Kasumi-1 (cell line): ENCODE measurements at regions not wholly inside any gene's neighbourhood (a gene's known extent, or its start where the extent isn't known, plus 50 kb on each side); places are given as distances from the start of the nearest gene placed in this dataset.

Experiments
- DNase-seq, 2 experiments: peaks; one replicate each; lab custom pipeline; 2025; lab: John Stamatoyannopoulos, UW

DNA sequence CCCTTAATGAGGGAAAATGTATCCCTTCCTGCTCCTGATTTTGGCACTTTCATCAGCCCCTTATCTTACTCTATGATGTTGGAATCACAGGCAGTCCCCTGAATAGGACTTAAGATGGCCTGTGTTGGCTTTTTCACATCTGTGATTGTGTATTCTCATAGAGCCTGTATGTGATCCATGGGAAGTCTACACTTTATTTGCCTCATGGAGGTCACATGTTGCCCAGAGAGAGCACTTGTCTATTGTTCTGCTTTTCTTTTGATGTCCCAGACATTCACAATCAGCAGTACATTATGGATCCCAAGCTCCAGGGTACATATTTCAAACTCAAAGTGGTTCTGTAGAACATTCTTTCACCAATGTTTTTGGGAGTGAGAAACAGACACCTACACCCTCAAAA is 885.2 kb upstream of the ADGRL2 start:
- no peak for DNase-seq

DNA sequence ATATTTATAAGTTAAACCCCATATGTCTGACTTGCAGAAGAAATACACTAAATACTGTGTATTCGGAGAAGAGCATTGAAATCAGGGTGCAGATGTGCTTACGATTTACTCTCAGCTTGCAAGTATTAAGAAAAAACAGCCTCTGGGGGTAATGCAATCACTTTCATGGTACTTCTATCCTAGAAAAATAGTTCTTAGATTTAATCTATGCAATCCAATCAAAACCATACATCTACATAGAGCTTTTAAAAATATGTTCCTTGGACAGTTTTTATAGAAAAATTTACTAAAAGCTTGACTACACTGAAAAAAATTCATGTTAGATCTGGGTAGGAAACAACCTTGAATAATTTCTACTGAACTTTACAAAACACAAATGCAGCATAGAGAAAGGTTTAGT is 890.3 kb upstream of the ADGRL2 start:
- DNase-seq: no peak

DNA sequence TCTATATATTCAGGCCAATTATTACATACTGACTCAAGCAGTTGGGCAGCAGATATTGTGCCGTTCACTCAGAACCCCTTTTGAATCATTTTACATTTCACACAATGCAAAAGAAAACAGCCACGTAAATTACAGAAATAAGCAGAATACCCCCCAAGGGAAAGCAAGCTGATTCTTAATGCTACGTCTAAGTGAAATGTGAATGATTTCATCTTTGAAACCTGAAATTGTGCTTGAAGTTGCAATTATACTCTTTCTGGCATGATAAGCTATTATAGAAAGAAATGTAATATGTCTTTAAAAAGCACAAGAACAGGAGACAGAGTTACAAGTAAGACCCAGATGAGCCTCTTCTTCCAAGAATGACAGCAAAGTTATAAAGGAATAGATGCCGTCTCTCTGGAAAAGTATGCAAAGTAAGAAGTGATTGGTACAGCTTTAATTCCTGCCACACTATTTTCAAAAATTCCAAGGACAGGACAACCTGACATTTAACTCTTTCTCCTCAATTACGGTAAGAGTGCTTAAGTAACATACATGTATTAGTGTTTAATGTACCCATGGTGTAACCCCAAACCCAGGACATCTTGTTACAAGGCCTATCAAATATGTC is 891.5 kb upstream of the ADGRL2 start:
- no peak for DNase-seq

DNA sequence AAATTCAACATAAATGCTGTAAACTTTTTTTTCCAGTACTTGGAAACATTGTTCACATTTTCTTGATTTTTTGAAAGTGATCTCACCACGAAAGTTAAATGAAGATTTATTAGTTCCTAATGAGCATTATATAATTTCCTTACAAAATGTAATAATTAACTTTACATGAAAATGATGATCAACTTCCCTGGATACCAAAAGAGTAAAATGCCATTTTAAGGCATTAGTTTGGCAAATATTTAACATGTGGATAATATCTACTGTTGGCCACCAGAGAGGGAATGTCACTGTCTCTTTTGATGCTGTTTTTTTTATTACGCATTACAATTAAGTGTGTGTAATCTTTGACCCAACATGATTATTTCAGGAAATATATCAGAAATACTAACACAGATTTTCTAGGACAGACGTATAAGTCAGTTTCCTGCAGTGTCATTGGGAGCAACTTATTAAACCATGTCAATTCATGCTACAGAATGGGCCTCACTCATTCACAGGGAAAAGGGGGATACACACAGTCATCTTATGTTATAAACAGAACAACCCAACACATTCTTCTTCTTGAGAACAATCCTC is 903.9 kb upstream of the ADGRL2 start:
- no peak for DNase-seq

DNA sequence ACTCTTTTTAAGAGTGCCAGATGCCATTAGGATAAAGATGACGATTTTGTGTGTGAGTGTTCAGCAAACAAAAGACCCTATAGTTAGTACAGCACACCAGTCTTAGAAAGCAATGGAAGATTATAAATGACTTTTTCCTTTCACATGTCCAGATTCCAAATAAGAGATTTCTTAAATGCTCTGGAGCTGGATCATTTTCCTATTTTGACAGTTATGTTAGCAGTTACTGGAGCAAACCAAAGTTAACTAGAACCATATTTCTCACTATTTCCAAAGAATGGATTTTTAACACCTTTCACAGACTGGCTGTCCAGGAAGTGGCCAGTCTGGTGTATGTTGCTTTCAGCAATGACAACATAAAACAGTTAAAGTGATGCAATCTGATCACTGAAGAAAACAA is 905.8 kb upstream of the ADGRL2 start:
- DNase-seq: no peak

DNA sequence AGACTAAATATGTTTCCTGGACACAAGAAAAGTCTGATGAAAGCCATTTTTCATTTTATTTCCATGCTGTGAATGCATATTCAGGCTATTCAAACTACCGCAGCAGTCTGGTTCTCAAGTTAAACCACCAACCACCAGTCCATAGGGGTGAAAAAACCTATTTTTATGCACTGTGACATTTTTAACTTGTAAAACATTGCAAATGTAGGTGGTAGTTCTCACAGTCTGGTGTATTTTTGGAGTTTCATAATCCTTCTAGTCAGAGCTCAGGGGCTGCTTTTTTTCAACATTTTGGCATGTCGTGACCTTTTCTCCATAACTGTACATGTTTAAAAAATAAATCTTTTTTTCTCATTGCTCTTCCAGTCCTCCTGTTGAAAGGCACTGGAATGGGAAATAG is 907.6 kb upstream of the ADGRL2 start:
- DNase-seq: no peak

DNA sequence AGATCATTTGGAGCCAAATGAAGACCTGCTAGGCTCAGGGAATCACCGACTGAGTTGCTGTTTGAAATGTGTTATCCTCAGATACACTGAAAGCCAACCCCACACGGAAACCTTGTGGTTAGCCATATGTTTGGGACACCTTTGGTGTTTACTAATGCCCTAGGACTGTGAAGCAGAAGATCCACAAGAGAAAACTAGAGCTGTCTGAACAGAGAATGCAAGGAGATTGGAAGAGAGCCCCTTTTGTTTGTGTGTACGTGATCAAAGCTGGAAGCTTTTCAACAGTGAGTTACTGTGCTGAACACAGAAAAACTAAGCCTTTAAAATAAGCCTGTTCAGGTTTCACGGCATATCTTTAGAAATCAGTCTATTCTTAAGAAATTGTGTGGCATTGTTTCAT is 908.2 kb upstream of the ADGRL2 start:
- no peak for DNase-seq

DNA sequence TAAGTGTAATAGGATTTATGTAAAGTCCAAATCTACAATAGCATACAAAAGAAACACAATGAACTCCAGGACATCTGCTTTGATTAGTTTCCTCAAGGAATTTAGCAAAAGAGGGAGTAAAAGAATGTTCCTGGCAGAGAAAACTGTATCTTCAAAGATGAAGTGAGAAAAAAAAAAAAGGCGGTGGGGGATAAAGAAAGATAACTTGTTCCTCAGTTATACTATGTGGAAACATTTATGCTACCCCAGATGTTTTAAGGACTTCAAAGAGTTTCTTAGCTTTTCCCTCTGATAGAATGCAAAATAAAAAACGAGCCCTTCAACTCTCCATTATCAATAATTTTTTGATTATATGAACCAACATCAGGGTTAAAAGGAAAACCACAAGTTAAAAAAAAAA is 908.9 kb upstream of the ADGRL2 start:
- no peak for DNase-seq

DNA sequence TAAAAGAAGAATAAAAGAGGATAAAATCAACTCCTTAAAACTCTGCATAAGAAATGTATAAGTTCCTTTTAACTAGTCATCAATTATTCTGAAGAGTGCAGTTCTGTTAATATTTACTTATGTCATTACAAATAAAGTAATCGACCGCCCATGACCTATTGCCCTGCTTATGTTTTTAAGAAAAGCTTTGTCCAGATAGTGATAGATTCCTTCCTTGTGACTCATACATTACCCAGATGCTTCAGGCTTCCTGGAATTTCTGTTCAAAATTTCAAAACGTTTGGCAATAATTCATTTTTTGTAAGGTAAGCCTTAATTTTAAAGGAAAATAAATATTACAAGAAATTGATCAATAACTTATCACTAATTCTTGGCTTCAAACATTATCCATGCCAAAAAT is 918.2 kb upstream of the ADGRL2 start:
- no peak for DNase-seq

DNA sequence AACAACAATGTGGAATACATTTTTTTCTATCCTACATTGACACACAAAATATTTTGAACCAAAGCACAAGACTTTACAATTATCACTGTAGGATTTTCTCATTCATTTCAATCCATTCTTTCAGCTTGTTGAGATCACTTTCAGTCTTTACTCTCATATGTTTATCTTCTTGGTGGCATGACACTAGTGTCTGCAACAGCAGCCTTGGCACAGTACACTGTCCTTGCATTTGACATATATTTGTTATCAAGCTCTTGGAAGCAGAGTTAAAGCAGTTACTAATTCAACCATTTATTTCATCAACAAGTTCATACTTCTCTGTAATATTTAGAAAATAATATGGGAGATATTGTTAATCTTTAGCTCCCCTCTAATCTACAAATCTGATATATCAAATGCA is 922.4 kb upstream of the ADGRL2 start:
- no peak for DNase-seq

DNA sequence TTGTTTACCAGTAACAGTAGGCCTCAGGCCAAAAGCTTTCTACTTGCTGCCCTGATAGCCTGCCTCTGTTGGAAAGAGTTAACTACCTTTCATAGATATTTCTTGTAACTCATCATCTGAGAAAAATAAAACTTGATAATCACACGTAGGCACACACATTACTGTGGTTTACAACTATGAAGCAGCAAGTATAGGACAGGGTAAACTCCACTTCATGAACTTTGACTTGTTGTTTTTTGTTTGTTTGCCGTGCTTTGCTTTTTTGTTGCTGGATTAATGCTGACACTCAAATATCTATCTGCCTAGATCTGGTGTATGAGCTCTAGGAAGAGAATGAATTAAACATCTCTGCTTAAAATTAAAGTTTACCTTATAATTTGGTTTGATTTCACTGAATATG is 924.7 kb upstream of the ADGRL2 start:
- DNase-seq: no peak

DNA sequence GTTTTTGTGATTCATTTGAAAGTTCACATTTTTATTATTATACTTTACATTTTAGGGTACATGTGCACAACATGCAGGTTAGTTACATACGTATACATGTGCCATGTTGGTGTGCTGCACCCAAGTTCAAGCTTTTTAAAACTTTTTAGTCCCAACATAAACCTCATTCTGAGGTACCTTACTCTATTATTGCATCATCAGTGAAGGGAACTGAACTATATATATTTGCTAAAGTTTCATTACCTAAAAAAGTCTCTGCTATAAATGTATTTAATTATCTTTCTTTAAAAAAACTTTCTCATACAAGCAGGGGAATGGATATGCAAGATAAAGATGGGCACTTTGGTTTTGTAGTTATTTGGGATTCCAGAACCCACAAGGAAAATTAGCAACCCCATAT is 931.4 kb upstream of the ADGRL2 start:
- no peak for DNase-seq

DNA sequence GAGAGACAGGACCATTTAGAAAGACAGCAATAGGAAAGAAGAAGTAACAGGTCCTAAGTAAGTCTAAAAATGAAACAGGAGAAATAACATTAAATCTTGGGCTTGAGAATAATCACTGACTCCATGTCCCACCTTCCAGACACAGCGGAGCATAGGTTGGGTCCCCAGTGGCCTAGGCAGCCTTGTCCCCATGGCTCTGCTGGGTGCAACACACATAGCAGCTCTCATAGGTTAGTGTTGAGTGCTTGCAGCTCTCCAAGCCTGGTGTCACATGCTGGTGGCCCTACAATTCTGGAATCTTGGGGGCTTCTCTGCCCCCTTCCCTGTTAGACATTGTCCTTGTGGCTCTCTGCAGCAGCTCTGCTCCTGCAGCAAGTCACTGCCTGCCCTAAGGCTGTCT is 952.8 kb upstream of the ADGRL2 start:
- no peak for DNase-seq

DNA sequence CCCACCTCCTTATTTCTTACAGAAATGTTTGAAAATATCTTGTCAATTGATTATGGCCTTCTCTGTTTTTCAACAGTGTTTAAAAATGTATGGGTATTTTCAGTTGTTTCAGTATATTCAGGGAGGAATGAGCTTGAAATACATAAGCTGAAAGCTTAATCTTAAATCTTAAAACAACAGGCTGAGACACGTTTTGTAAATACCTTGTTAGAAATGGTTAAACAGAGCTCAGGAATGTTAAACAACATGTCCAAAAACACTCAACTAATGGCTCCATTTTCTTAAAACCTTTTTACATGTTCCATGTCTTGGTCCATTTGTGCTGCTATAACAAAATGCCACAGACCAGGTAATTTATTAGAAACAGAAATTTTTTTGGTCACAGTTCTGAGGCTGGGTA is 953.8 kb upstream of the ADGRL2 start:
- no peak for DNase-seq

DNA sequence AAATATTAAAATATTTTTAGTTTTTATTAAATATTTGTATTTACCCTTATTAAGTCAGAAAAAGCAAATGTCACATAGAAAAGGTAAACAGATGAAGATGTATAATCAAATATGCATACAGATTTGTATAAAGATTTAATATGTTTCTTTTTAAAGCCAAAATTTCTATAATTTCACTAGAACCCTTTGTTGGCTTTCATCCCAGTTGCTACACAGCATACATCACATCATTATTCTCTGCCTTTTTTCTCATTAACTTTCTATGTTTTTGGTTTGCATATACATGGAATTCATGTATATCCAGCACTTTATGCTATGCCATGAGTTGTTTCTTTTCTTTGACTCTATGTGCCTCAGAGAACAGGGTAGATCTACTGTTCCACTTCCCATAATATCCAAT is 957.9 kb upstream of the ADGRL2 start:
- DNase-seq: no peak

DNA sequence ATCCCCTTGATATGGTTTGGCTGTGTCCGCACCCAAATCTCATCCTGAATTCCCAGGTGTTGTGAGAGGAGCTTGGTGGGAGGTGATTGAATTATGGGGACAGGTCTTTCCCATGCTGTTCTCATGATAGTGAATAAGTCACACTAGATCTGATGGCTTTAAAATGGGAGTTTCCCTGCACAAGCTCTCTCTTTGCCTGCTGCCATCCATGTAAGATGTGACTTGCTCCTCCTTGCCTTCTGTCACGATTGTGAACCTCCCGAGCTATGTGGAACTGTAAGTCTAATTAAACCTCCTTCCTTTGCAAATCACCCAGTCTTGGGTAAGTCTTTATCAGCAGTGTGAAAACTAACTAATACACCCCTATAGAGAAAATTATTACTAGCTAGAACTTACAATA is 959.5 kb upstream of the ADGRL2 start:
- DNase-seq: no peak

DNA sequence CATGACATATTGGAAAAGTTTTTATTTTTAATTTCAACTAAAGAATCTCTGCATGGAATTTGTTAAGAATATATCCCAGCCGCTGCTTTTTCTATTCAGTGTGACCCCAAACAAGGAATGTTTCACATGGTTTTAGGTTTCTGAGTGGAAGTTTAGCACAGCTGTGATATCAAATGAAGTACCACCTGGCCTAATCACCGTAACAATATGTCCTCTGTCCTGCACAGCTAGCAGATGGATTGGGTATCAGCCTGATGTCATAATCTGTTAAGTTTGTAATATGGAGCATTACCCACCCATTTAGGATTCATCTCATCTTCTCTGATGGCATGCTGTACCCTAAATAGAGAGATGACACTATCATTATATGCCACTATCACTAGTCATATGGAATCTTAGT is 963.7 kb upstream of the ADGRL2 start:
- no peak for DNase-seq

DNA sequence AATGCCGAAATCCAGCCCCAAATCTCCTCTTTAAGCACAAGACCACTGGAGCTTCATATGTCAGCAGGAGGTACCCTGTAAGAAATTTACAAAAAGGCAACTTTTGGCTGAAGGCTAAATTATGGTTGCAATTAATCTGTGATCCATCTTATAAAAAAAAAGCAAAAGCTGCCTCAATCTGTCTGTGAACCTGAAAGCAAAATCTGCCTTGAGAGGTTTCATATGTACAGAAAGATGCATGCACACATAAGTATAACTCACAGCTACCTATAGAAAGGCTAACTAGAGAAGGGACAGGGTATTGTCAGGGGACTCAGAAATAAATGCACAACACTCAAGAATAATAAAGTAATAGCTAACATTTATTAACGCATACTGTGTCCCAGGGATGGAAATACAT is 964.2 kb upstream of the ADGRL2 start:
- DNase-seq: no peak

DNA sequence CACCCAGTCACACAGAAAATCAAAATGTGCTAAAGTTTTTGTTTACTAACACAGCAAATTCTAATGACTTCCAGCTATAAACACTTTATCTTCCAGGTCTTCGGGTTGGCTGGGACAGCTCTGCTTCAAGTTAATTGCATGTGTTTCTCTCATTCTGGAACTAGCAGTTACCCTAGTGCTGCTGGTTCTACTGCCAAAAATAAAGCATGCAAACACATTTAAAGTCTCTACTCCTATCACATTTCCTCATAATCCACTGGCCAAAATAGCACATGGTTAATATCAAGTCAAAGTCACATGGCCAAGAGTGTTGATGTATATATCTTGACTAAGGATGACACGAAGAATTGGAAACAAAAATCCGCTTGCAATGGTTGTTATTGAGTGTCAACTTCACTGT is 973.1 kb upstream of the ADGRL2 start:
- DNase-seq: no peak

DNA sequence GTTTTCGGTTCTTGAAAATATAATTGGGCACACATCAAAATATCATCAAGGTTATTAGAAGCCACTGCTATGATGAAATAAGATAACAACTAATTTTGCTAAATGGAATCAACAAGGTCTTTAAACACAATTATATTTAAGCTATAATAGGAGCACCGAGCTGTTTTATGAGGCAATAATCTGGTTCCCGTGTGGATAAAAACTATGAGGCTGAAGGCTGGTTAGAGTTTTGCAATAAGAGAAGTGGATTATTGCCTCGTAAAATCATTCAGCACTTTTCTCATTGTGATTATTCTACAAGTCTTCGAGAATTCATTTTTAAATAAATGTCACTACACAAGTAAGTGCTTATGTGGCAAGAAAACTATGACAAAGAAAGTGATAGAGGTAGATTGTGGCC is 975.7 kb upstream of the ADGRL2 start:
- no peak for DNase-seq

DNA sequence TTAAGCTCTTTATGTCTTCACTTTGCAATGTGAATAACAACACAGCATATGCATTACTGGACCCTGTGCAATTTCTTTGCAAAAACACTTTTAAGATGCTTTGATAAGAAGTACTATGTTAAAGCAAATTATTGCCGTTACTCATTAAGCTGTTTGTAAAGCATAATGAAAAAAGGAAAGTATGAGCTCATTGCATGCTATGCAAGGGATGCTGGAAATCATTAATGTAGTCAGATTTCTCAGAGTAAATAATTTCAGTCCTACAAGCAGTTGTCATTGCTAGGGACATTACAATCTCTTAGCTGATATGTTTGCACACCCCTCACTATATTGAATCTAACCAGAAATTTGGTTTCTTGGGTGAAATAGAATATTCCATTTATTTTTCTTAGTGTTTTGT is 982.5 kb upstream of the ADGRL2 start:
- no peak for DNase-seq

DNA sequence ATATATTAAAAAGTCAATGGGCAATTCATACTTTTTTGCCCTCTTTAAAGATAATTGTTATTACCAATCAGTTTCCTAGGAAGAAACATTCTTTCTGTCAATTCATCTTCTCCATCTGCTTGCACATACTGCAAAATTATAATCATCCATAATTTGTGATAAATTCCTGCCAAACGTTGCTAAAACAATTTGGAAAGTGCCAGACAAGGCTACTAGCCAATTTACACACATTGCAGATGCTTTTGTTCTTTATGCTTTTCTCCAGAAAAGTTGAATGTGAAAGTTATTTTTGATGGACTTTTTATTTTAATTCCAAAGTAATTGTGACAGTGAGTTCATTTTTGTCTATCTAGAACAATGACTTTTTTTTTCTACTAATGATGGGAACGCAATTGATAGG is 992.8 kb upstream of the ADGRL2 start:
- DNase-seq: no peak

DNA sequence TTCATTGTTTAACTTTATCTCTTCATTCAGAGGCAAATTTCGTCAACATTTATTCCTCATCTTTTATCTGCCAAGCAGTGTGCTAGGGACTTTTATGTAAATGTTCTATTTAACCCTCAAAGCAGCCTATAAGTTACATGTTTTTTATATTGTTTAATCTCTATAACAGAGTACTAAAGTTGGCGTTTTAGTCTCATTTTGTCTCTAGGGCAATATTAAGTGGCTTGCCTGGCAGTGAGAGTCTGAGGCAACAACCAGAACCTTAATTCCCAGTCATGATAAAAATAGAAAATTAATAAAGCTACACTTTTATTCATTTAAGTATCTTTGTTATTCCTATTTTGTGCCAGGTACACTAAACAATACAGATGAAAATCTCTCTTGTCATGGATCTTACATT is 994.3 kb upstream of the ADGRL2 start:
- DNase-seq: no peak

DNA sequence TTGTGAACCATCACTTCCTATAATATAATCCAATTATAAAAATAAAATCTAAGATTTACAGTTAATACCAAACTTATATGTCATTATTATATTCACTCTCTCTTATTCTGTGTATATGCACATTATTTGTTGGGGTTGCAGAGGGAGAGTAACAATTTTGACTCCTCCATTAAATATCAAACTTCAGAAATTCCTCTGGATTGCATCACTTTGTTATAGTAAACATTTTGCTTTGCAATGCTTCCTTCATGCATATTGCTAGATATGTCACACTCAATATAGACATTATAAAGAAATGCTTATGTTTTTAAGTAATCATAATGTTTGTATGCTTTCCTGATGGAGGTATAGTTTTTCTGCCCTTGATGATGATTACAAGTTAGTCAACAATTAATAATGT is 999.0 kb upstream of the ADGRL2 start:
- no peak for DNase-seq

DNA sequence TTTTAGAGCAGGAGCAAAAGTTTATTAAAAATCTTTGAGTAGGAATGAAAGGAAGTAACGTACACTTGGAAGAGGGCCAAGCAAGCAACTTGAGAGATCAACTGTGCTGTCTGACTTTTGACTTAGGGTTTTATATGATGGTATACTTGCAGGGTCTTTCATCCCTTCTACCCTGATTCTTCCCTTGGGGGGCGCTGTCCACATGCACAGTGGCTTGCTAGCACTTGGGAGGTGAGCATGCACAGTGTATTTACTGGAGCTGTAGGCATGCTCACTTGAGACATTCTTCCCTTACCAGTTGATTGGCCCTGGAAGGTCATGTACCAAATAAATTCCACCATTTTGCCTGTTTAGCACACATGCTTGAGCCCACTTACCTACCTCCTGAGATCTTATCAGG is 1001.3 kb upstream of the ADGRL2 start:
- no peak for DNase-seq
